ENCODE measurements at regions not wholly inside any gene's neighbourhood (a gene's known extent, or its start where the extent isn't known, plus 50 kb on each side); places are given as distances from the start of the nearest gene placed in this dataset.

GRCh38 chr5:18051953-18052352 is 417.7 kb downstream of the TAF11L14 start:
- no peak for DNase-seq

- no peak for DNase-seq
Measured at GRCh38 chr5:18052569-18052968, 418.3 kb downstream of the TAF11L14 start.

GRCh38 chr5:18057725-18058124 is 423.5 kb downstream of the TAF11L14 start:
- no peak for DNase-seq

DNA sequence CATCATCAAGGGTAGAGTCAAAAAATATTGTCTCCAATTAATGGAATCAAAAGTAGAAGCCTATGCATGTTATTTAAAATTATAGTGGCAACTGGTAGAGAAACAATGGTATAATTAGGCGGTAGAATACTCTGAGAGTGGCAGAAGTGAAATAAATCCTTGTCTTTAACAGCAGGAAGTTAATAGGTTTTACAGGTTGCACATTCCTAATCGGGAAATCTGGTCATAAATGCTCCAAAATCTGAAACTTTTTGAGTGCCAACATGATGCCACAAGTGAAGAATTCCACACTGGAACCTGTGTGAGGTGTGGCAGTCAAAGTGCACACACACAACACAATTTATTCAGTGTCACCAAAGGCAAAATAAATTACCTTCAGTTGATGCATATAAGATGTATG is 433.4 kb downstream of the TAF11L14 start:
- no peak for DNase-seq

GRCh38 chr5:18068826-18069225 is 434.6 kb downstream of the TAF11L14 start:
- DNase-seq = no peak

- no peak for DNase-seq
Measured at GRCh38 chr5:18069790-18070189, 435.5 kb downstream of the TAF11L14 start.

DNA sequence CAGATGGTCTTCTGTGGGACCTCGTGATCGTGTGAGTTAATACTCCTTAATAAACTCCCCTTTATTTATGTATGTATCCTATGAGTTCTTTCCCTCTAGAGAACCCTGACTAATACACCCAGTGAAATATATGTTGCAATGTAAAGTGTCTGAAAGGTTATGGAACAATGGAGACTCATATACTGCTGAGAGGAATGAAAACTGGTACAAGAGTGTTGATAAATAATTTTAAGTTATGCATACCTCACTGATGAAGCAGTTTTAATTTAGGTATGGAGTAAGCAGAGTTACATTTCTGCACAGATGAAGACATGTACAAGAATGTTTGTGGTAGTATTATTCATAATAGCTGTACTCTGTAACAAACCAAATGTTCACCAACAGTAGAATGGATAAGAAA is 438.3 kb downstream of the TAF11L14 start:
- no peak for DNase-seq

GRCh38 chr5:18074961-18075360 is 440.7 kb downstream of the TAF11L14 start:
- no peak for DNase-seq

DNA sequence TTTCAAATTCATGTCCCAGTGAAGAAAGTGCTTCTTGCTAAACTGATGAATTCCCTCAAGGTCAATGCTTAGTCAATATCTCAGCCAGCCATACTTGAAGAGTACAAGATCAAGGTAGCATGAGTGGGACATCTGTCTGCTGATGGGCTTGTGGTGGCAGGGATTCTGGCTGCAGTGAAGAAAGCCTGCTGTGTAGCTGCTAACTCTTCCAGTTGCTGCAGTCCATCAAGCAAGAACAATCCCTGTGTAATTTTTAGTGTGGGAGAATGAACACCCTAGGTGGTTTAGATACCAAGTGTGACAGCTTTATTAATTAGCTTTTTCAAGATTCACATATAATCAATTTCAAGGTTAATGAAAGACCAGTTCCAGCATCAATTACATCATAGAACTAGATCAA is 443.9 kb downstream of the TAF11L14 start:
- DNase-seq = no peak

DNA sequence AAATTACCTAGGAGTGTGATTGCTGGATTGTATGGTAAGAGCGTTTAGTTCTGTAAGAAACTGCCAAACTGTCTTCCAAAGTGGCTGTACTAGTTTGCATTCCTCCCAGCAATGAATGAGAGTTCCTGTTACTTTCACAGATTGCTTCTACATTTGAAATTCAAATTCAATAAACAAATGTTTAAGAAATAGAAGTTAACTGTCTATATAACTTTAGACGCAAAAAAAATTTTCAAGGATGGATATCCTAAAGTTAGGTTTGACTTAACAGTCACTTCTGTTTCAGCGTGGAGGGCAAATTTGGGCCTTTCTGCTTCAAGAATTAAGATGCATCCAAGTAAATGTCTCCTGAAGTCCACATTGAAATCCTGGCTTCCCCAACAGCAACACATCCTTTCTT is 445.6 kb downstream of the TAF11L14 start:
- no peak for DNase-seq

GRCh38 chr5:18088020-18088579 is 453.8 kb downstream of the TAF11L14 start:
- DNase-seq = no peak

- DNase-seq = no peak
Measured at GRCh38 chr5:18090177-18090576, 455.9 kb downstream of the TAF11L14 start.

GRCh38 chr5:18091142-18091541 is 456.9 kb downstream of the TAF11L14 start:
- no peak for DNase-seq

- no peak for DNase-seq
Measured at GRCh38 chr5:18091758-18092157, 457.5 kb downstream of the TAF11L14 start.

DNA sequence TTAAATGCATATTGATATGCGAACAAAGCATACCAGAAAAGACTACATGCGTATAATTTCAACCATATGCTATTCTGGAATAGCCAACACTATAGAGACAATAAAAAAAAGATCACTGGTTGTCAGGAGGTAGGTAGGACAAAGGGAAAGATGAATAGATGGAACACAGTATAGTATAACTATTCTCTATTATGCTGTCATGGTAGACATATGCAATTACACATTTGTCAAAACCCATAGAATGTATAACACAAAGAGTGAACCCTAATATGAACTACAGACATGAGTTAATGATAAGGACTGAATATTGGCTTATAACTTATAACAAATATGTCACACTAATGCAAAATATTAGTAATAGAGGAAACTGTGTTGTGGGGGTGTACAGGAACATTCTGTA is 460.8 kb downstream of the TAF11L14 start:
- no peak for DNase-seq

GRCh38 chr5:18097817-18098216 is 463.6 kb downstream of the TAF11L14 start:
- DNase-seq = no peak

GRCh38 chr5:18098691-18099090 is 464.4 kb downstream of the TAF11L14 start:
- DNase-seq = no peak

- no peak for DNase-seq
Measured at GRCh38 chr5:18099261-18099660, 465.0 kb downstream of the TAF11L14 start.

DNA sequence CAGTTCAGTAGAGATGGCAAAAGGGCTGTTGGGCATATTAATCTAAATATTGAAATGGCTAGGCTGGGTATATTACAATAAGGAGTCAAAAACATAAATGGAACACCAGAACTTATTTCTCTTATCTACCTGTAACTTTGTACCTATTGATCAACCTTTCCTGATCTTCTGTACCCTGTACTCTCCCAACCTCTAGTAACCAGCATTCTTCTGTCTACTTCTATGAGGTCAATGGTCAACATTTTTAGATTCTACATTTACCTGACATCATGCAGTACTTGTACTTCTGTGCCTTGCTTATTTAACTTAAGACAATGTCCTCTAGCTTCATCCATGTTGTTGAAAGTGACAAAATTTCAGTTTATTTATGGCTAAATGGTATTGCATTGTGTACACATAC is 467.3 kb downstream of the TAF11L14 start:
- no peak for DNase-seq

DNA sequence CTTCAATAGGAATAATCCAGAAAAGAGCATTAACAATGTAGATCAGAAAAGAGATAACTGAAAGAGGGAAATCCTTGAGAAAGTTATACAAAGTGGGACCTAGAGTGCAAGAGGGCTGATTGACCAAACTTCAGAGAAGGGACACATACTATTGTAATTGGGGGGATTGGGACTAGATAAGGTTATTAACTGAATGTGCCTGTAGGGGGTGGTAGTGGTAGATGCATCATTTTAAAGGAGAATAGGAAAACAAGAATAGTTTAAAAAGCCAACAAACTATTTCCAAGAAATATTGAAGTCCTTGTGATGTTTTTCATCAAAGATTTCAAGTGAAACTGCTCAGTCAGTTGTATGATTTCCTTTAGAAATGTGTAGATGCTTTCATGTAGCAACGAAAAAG is 468.5 kb downstream of the TAF11L14 start:
- DNase-seq = no peak

DNA sequence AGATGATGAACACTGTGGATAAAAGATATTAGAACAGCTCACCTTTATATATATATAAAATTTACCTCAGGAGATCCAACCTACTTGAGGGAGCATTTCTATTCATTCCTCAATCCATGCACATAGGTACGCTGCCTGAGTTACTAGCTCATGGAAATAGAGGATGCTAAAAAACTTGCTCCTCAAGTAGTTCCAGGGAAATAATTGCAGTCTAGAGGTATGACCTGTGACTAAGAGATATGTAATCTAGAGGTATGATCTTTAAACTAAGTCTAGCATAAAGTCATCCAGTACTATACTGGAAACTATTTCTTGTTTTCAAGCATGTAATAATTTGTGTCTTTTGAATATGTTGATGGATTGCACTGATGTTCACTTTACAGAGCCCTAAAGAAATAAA is 471.2 kb downstream of the TAF11L14 start:
- no peak for DNase-seq

DNA sequence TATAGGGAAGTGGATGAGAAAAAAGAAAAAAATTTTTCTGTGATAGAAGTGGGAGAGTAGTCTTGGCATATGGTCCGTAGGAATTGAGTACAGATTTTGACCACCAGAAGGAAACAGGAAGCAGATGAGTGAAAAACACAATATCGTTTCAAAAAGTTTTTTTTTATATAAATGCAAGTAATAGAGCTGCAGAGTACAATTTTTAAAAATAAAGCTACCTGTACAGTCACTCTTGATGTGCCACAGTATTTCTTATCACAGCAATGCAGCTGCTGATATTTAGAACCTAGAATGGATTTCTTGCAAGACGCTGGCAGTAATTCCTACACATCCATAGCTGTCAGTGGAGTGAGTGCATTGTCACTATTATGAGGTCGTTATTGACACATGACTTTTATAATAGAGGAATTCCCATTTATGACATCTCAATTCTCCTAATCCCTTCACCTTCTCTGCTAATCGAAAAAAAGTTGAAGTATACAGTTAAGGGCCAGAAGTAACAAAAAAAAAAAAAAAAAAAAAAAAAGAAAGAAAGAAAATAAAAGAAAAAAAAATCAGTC is 477.7 kb downstream of the TAF11L14 start:
- no peak for DNase-seq

DNA sequence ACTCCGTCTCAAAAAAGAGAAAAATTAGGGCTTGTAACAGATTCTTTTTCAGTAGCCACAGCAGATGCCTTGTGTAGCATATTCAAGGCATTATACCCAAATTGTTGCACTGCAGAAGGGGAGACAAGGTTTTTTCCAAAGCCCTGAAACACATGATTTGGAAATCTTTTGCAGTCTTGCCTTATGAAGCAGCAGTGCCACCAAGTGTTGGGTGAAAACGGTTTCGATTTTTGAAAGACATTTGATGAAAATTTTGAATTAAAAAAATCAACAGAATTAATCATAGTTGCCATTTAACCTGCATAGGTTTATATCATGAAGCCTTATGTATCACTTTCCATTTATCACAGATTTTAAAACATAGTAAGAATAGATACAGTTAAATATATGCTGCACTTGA is 479.5 kb downstream of the TAF11L14 start:
- no peak for DNase-seq

- no peak for DNase-seq
Measured at GRCh38 chr5:18114151-18114757, 480.0 kb downstream of the TAF11L14 start.

DNA sequence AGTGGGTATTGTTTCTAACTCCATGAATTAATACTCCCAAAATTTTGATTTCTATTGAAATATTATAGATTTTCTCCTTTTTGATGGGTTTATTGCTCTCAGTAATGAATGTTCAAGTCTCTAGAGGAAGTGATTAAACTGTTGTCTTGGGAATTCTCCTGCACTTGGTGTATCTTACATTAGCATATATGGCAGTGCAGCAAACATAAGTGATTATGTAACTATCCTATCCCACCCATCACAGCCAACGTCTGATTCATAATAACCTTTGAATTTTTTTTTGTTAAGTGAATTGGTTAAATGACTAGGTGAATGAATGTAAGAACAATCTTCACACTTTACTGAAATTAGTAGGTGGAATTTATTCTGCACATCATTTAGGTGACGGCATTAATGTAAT is 483.7 kb downstream of the TAF11L14 start:
- no peak for DNase-seq
